ENCODE measurements at regions not wholly inside any gene's neighbourhood (a gene's known extent, or its start where the extent isn't known, plus 50 kb on each side); places are given as distances from the start of the nearest gene placed in this dataset.

- Mint-ChIP-seq H3K27ac (no peak overlapping the region), H3K4me1 (ENCODE audit: low read depth) (no peaks in the 10 kb centered on the region), H3K36me3 (ENCODE audit: low read depth) (no peaks in the 10 kb centered on the region), H3K27me3 (no peaks in the 10 kb centered on the region), H3K9me3 (no peaks in the 10 kb centered on the region), H3K4me3 (no peak overlapping the region)
- POLR2A ChIA-PET, result no interaction called here
- no peaks in the 10 kb centered on the region for H3K9me3 ChIP-seq (ENCODE audit: control insufficient read depth in 1 of 2, insufficient read depth in 1 of 2, low read length in 2 of 2)
- CTCF ChIA-PET, result no interaction called here
- no peak overlapping the region for H3K4me3 ChIP-seq (ENCODE audit: low read length)
- no peak overlapping the region for H3K27ac ChIP-seq (ENCODE audit: low read depth in 1 of 2, low read length in 2 of 2)
- TF ChIP-seq CTCF (IDR thresholded peaks at IDR 0.05), result no peak
- ATAC-seq (ENCODE audit: poor library complexity), result no peak
- intact Hi-C loops (cut with DNase I, micrococcal nuclease), result no loop called here
- H3K27me3 ChIP-seq (ENCODE audit: control insufficient read depth in 1 of 2, insufficient read depth in 2 of 2, low read length in 2 of 2), result no peaks in the 10 kb centered on the region
- H3K36me3 ChIP-seq (ENCODE audit: insufficient read depth, low read length), result no peaks in the 10 kb centered on the region
- no peak for DNase-seq
- H3K4me1 ChIP-seq (ENCODE audit: insufficient read depth, low read length), result no peaks in the 10 kb centered on the region
Measured at GRCh38 chr12:40632933-40633332, 59.3 kb upstream of the CNTN1 start.

GRCh38 chr12:40634517-40635131, 57.6 kb upstream of the CNTN1 start:
- ChIA-PET CTCF (no interaction called here), POLR2A (no interaction called here)
- ATAC-seq (ENCODE audit: poor library complexity) (no peak), DNase-seq (no peak)
- H3K4me3 ChIP-seq (ENCODE audit: low read length), result no peak overlapping the region
- intact Hi-C loops (cut with DNase I, micrococcal nuclease), result no loop called here
- no peak overlapping the region for H3K4me3 Mint-ChIP-seq
- no peaks in the 10 kb centered on the region for H3K4me1 Mint-ChIP-seq (ENCODE audit: low read depth)
- H3K9me3 Mint-ChIP-seq, result no peaks in the 10 kb centered on the region
- H3K27ac ChIP-seq (ENCODE audit: low read depth in 1 of 2, low read length in 2 of 2), result no peak overlapping the region
- H3K36me3 ChIP-seq (ENCODE audit: insufficient read depth, low read length), result no peaks in the 10 kb centered on the region
- no peak overlapping the region for H3K27ac Mint-ChIP-seq
- no peaks in the 10 kb centered on the region for H3K4me1 ChIP-seq (ENCODE audit: insufficient read depth, low read length)
- no peaks in the 10 kb centered on the region for H3K27me3 ChIP-seq (ENCODE audit: control insufficient read depth in 1 of 2, insufficient read depth in 2 of 2, low read length in 2 of 2)
- no peaks in the 10 kb centered on the region for H3K9me3 ChIP-seq (ENCODE audit: control insufficient read depth in 1 of 2, insufficient read depth in 1 of 2, low read length in 2 of 2)
- no peaks in the 10 kb centered on the region for H3K27me3 Mint-ChIP-seq
- no peak for TF ChIP-seq CTCF (IDR thresholded peaks at IDR 0.05)
- no peaks in the 10 kb centered on the region for H3K36me3 Mint-ChIP-seq (ENCODE audit: low read depth)

GRCh38 chr12:40635141-40635731, 57.0 kb upstream of the CNTN1 start:
- Mint-ChIP-seq H3K4me1 (ENCODE audit: low read depth) (no peaks in the 10 kb centered on the region), H3K36me3 (ENCODE audit: low read depth) (no peaks in the 10 kb centered on the region), H3K27ac (no peak overlapping the region), H3K9me3 (peaks cover 1% of the 10 kb centered on the region), H3K27me3 (no peaks in the 10 kb centered on the region), H3K4me3 (no peak overlapping the region)
- intact Hi-C loops (cut with DNase I, micrococcal nuclease), result no loop called here
- H3K36me3 ChIP-seq (ENCODE audit: insufficient read depth, low read length), result no peaks in the 10 kb centered on the region
- H3K4me3 ChIP-seq (ENCODE audit: low read length), result no peak overlapping the region
- ATAC-seq (ENCODE audit: poor library complexity) (no peak), DNase-seq (no peak)
- ChIA-PET CTCF (no interaction called here), POLR2A (no interaction called here)
- no peaks in the 10 kb centered on the region for H3K27me3 ChIP-seq (ENCODE audit: control insufficient read depth in 1 of 2, insufficient read depth in 2 of 2, low read length in 2 of 2)
- H3K4me1 ChIP-seq (ENCODE audit: insufficient read depth, low read length), result no peaks in the 10 kb centered on the region
- H3K9me3 ChIP-seq (ENCODE audit: control insufficient read depth in 1 of 2, insufficient read depth in 1 of 2, low read length in 2 of 2), result no peaks in the 10 kb centered on the region
- no peak overlapping the region for H3K27ac ChIP-seq (ENCODE audit: low read depth in 1 of 2, low read length in 2 of 2)
- no peak for TF ChIP-seq CTCF (IDR thresholded peaks at IDR 0.05)
